Tibial nerve (tissue), 3 donors: ENCODE measurements at regions not wholly inside any gene's neighbourhood (a gene's known extent, or its start where the extent isn't known, plus 50 kb on each side); places are given as distances from the start of the nearest gene placed in this dataset.
"Not testable (repeated sequence)": the region's sequence is repeated elsewhere in the genome, so short reads cannot be mapped to it uniquely, and the experiment has no call there.

Experiments used
- POLR2A ChIP-seq, 2 donors: fragments of 450-650 bp; IDR thresholded peaks; one replicate each; pipeline ENCODE4 v1.6.1; 2017; ENCODE audit warnings: antibody characterized with exemption in 2 of 2, mild to moderate bottlenecking in 2 of 2, moderate library complexity in 2 of 2
- TF ChIP-seq, protein P1 (sequence below), 5 experiments: fragments of 200-600 bp in 3 of 5; fragments of 450-650 bp in 2 of 5; sonication (generic) in 3 of 5; IDR thresholded peaks; one replicate each; pipeline ENCODE4 v1.5.1; 2016 to 2019; ENCODE audit warnings: antibody characterized with exemption in 5 of 5, mild to moderate bottlenecking in 3 of 5, moderate library complexity in 2 of 5

DNA sequence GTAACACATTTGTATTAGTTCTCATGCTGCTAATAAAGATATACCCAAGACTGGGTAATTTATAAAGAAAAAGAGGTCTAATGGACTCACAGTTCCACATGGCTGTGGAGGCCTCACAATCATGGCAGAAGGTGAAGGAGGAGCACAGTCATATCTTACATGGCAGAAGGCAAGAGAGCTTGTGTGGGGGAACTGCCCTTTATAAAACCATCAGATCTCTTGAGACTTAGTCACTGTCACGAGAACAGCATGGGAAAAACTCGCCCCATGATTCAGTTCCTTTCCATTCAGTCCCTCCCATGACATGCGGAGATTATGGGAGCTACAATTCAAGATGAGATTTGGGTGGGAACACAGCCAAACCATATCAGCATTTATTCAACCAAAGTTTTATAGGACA lies 216.5 kb downstream of the KTN1 start:
- TF ChIP-seq, protein P1, sequence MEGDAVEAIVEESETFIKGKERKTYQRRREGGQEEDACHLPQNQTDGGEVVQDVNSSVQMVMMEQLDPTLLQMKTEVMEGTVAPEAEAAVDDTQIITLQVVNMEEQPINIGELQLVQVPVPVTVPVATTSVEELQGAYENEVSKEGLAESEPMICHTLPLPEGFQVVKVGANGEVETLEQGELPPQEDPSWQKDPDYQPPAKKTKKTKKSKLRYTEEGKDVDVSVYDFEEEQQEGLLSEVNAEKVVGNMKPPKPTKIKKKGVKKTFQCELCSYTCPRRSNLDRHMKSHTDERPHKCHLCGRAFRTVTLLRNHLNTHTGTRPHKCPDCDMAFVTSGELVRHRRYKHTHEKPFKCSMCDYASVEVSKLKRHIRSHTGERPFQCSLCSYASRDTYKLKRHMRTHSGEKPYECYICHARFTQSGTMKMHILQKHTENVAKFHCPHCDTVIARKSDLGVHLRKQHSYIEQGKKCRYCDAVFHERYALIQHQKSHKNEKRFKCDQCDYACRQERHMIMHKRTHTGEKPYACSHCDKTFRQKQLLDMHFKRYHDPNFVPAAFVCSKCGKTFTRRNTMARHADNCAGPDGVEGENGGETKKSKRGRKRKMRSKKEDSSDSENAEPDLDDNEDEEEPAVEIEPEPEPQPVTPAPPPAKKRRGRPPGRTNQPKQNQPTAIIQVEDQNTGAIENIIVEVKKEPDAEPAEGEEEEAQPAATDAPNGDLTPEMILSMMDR (IDR thresholded peaks at IDR 0.05): not testable (repeated sequence)
- not testable (repeated sequence) for TF ChIP-seq POLR2A (IDR thresholded peaks at IDR 0.05)
